ENCODE measurements at regions not wholly inside any gene's neighbourhood (a gene's known extent, or its start where the extent isn't known, plus 50 kb on each side); places are given as distances from the start of the nearest gene placed in this dataset.

GRCh38 chr5:173742432-173742816 is 126.0 kb upstream of the BOD1 start:
- no peak overlapping the region for H3K4me3 ChIP-seq (ENCODE audit: low read depth, low read length)
- DNase-seq (ENCODE audit: low read depth) = no peak
- TF ChIP-seq CTCF (IDR thresholded peaks at IDR 0.05; ENCODE audit: control insufficient read depth, extremely low read depth, insufficient read depth) = no peak

DNA sequence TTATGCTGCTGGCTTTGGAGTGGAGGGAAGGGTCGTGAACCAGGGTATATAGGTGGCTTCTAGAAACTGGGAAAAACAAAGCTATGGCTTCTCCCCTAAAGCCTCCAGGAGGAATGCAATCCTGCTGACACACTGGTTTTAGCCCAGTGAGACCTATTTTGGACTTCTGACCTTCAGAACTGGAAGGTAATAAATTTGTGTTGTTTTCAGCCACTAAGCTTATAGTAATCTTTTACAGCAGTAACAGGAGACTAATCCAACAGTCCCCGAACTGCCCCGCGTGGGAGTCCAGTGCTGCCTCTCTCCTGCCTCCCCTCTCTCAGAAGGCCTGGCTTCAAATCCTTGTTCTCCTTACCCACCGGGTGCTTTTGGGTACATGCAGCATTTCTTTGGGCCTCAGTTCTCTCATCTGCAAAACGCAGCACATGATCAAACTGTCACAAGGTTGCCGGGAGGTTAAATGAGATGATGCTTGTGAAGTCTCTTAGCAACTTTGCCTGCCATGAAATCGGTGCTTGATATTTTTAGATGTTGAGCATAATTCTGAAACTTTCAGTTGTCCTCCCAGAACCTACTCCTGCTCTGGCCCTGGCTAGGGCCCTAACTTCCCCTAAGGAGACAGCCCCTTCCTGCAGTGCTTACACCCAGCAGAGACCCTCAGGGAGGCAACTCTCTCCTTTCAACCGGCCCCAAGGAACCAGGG is 127.3 kb upstream of the BOD1 start:
- no peak for TF ChIP-seq CTCF (IDR thresholded peaks at IDR 0.05; ENCODE audit: control insufficient read depth, extremely low read depth, insufficient read depth)
- no peak overlapping the region for H3K4me3 ChIP-seq (ENCODE audit: low read depth, low read length)
- DNase-seq (ENCODE audit: low read depth) = no peak

DNA sequence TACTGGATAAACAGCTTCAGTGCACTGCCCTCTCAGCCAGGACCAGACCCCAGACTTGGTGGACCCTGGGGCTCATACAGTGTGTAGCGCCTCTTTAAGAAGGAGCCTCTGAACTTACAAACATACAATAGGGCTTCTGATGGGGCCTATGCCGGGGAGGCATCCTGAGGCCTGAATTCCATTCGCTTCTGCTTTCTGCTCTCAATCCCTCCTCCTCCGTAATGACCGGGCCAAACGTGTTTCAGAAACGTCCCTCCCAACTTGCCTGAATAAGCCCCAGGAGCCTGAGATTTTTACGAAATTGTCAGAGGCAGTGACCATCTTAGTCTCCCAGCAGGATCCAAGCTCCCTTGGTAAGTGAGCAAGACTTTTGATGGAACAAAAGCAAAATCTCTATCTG is 128.1 kb upstream of the BOD1 start:
- no peak overlapping the region for H3K4me3 ChIP-seq (ENCODE audit: low read depth, low read length)
- no peak for TF ChIP-seq CTCF (IDR thresholded peaks at IDR 0.05; ENCODE audit: control insufficient read depth, extremely low read depth, insufficient read depth)
- no peak for DNase-seq (ENCODE audit: low read depth)

- no peak overlapping the region for H3K4me3 ChIP-seq (ENCODE audit: low read depth, low read length)
- no peak for TF ChIP-seq CTCF (IDR thresholded peaks at IDR 0.05; ENCODE audit: control insufficient read depth, extremely low read depth, insufficient read depth)
- DNase-seq (ENCODE audit: low read depth) = no peak
These were observed 128.7 kb upstream of the BOD1 start for GRCh38 chr5:173745123-173745522.

DNA sequence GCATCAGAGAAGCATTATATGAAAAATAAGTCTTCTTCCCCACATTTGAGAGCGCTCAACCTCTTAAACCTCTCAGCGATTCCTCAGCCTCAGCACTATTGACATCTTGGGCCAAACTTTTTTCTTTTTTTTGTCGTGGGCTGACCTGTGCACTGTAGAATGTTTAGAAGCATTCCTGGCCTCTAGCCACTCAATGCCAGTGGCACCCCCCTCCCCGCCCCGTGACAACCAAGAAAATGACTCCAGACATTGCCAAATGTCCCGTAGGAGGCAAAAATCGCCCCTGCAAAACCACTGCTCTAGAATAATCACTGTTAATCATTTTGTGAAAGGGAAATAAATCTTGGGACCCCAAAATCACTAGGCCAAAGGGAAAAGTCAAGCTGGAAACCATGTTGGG is 129.1 kb upstream of the BOD1 start:
- H3K4me3 ChIP-seq (ENCODE audit: low read depth, low read length) = no peak overlapping the region
- TF ChIP-seq CTCF (IDR thresholded peaks at IDR 0.05; ENCODE audit: control insufficient read depth, extremely low read depth, insufficient read depth) = no peak
- no peak for DNase-seq (ENCODE audit: low read depth)

DNA sequence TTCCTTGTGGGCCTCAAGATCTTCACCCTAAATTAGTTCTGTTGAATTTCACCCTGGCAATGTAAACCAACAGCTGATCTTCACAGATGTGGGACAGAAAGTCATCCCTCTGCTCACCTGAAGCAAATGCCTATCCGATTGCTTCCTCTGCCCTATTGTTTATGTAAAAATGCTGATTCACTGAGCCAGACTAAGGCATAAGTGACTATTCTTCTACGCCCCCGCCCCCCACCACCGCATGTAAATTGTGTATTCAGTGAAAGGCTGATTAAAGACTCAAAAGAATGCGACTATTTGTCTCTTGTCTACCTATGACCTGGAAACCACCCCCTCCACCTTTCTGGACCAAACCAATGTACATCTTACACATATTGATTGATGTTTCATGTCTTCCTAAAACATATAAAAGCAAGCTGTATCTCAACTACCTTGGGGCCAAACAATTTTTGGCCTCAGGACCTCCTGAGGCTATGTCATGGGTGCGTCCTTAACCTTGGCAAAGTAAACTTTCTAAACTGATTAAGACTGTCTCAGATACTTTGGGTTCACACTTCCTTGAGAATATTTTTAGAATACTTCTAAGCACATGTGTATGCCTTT is 129.7 kb upstream of the BOD1 start:
- no peak overlapping the region for H3K4me3 ChIP-seq (ENCODE audit: low read depth, low read length)
- DNase-seq (ENCODE audit: low read depth) = no peak
- TF ChIP-seq CTCF (IDR thresholded peaks at IDR 0.05; ENCODE audit: control insufficient read depth, extremely low read depth, insufficient read depth) = no peak

GRCh38 chr5:173747876-173748275 is 131.4 kb upstream of the BOD1 start:
- no peak for DNase-seq (ENCODE audit: low read depth)
- TF ChIP-seq CTCF (IDR thresholded peaks at IDR 0.05; ENCODE audit: control insufficient read depth, extremely low read depth, insufficient read depth) = no peak
- H3K4me3 ChIP-seq (ENCODE audit: low read depth, low read length) = no peak overlapping the region
